Liver (tissue), 7 donors: ENCODE measurements at regions not wholly inside any gene's neighbourhood (a gene's known extent, or its start where the extent isn't known, plus 50 kb on each side); places are given as distances from the start of the nearest gene placed in this dataset.

Experiments
- DNase-seq: peaks from one replicate; pipeline ENCODE4 v3.0.0-alpha.2; 2017; ENCODE audit warnings: low spot score
- H3K27ac ChIP-seq, 2 donors: one replicate each; pipeline ENCODE4 v1.7.0; 2013; ENCODE audit warnings: inconsistent platforms in 2 of 2, low read length in 2 of 2, control low read depth in 1 of 2, low read depth in 1 of 2, mild to moderate bottlenecking in 1 of 2
- H3K27me3 ChIP-seq, 4 donors: one replicate each; pipeline versions ENCODE4 v1.6.1 to v1.7.0; 2013; ENCODE audit warnings: low read length in 3 of 4, inconsistent platforms in 1 of 4, mild to moderate bottlenecking in 1 of 4, moderate library complexity in 1 of 4; ENCODE audit not compliant: control insufficient read depth in 4 of 4, insufficient read depth in 4 of 4
- H3K36me3 ChIP-seq, 4 donors: one replicate each; pipeline versions ENCODE4 v1.6.1 to v1.7.0; 2013; ENCODE audit warnings: low read length in 3 of 4, mild to moderate bottlenecking in 3 of 4, low read depth in 1 of 4, moderate library complexity in 1 of 4; ENCODE audit not compliant: control insufficient read depth in 4 of 4, insufficient read depth in 3 of 4
- H3K4me1 ChIP-seq, 4 donors: one replicate each; pipeline versions ENCODE4 v1.6.1 to v1.7.0; 2013; ENCODE audit warnings: low read length in 3 of 4, mild to moderate bottlenecking in 3 of 4, moderate library complexity in 1 of 4; ENCODE audit not compliant: control insufficient read depth in 4 of 4, insufficient read depth in 4 of 4
- H3K4me3 ChIP-seq, 3 donors: one replicate each; pipeline versions ENCODE4 v1.6.1 to v1.7.0; 2013; ENCODE audit warnings: low read length in 3 of 3, control low read depth in 1 of 3, low read depth in 1 of 3, mild to moderate bottlenecking in 1 of 3
- H3K9ac ChIP-seq, 2 donors: one replicate each; pipeline ENCODE4 v1.7.0; 2013; ENCODE audit warnings: low read length in 2 of 2, mild to moderate bottlenecking in 2 of 2, moderate library complexity in 2 of 2, control low read depth in 1 of 2, low read depth in 1 of 2
- H3K9me3 ChIP-seq, 4 donors: one replicate each; pipeline versions ENCODE4 v1.6.1 to v1.7.0; 2013; ENCODE audit warnings: low read length in 3 of 4; ENCODE audit not compliant: control insufficient read depth in 4 of 4
- EGR1 ChIP-seq, 2 donors: IDR thresholded peaks; 2 replicates each; pipeline ENCODE4 v1.6.1; 2016 to 2018; ENCODE audit warnings: antibody characterized with exemption in 2 of 2, low read depth in 2 of 2
- FOXA1 ChIP-seq: IDR thresholded peaks from 2 replicates; pipeline ENCODE4 v1.6.1; 2016; ENCODE audit warnings: antibody characterized with exemption
- FOXA2 ChIP-seq: IDR thresholded peaks from 2 replicates; pipeline ENCODE4 v1.6.1; 2016; ENCODE audit warnings: antibody characterized with exemption
- GABPA ChIP-seq, 2 donors: IDR thresholded peaks in 1 of 2; conservative IDR thresholded peaks in 1 of 2; 2 replicates each; pipeline ENCODE4 v1.6.1; 2016; ENCODE audit warnings: antibody characterized with exemption in 2 of 2, mild to moderate bottlenecking in 1 of 2, moderate library complexity in 1 of 2
- HNF4A ChIP-seq, 2 donors: conservative IDR thresholded peaks; 2 replicates each; pipeline ENCODE4 v1.6.1; 2016; ENCODE audit warnings: antibody characterized with exemption in 2 of 2, mild to moderate bottlenecking in 2 of 2
- HNF4G ChIP-seq: IDR thresholded peaks from 2 replicates; pipeline ENCODE4 v1.6.1; 2016; ENCODE audit warnings: antibody characterized with exemption
- JUND ChIP-seq, 2 donors: IDR thresholded peaks; 2 replicates each; pipeline ENCODE4 v1.6.1; 2016; ENCODE audit warnings: antibody characterized with exemption in 2 of 2
- NR2F2 ChIP-seq: IDR thresholded peaks from 2 replicates; pipeline ENCODE4 v1.6.1; 2016; ENCODE audit warnings: antibody characterized with exemption
- RAD21 ChIP-seq, 2 donors: IDR thresholded peaks; 2 replicates each; pipeline ENCODE4 v1.6.1; 2016; ENCODE audit warnings: antibody characterized with exemption in 2 of 2, mild to moderate bottlenecking in 2 of 2
- RXRA ChIP-seq, 2 donors: IDR thresholded peaks; 2 replicates each; pipeline ENCODE4 v1.6.1; 2017 to 2018; ENCODE audit warnings: antibody characterized with exemption in 2 of 2, mild to moderate bottlenecking in 1 of 2
- SP1 ChIP-seq: IDR thresholded peaks from 2 replicates; pipeline ENCODE4 v1.6.1; 2018; ENCODE audit warnings: antibody characterized with exemption, mild to moderate bottlenecking
- TAF1 ChIP-seq: conservative IDR thresholded peaks from 2 replicates; pipeline ENCODE4 v1.6.1; 2016; ENCODE audit warnings: antibody characterized with exemption, mild to moderate bottlenecking
- YY1 ChIP-seq: IDR thresholded peaks from 2 replicates; pipeline ENCODE4 v1.6.1; 2016; ENCODE audit warnings: antibody characterized with exemption, mild to moderate bottlenecking
- WGBS: extraction: QIAGEN DNeasy Blood & Tissue Kit; methylation state at CpG from one replicate; pipeline ENCODE4 v1.1.7; 2013; 5-methylcytosine and 5-hydroxymethylcytosine counted together
- TF ChIP-seq, protein P1 (sequence below): IDR thresholded peaks from 2 replicates; pipeline ENCODE4 v1.6.1; 2016; ENCODE audit warnings: antibody characterized with exemption
- TF ChIP-seq, protein P2 (sequence below): IDR thresholded peaks from 2 replicates; pipeline ENCODE4 v1.6.1; 2016; ENCODE audit warnings: antibody characterized with exemption
- donor health status: healthy.
- donor health status: healthy.
- donor health status: healthy.
- donor health status: healthy.

DNA sequence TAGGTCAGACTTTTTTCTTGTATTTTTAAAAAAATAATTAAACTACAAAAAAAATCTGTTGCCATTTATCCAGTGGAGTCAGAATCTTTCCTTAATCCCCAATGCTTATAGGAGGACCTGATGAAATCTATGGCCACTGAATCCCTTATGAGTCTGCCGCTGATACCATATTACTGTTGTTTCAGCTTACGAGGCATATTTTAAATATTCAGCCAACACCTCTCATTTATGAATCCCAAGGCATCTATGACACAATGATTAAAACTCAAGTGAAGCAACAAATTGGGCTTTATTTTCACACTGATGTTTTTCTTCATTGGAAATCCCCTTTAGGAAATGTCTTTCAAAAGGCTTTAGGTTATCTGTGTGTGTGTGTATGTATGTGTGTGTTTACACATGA is 137.8 kb upstream of the PUDP start:
- Histone ChIP-seq H3K27ac (no peak overlapping the region), H3K27me3 (no peaks in the 10 kb centered on the region), H3K4me3 (no peak overlapping the region), H3K9ac (no peak overlapping the region), H3K9me3 (no peaks in the 10 kb centered on the region), H3K4me1 (no peaks in the 10 kb centered on the region), H3K36me3 (peaks cover 0 to 3% (median 0%) of the 10 kb centered on the region in 4 donors)
- WGBS, result 97% methylated on average over 2 of the region's 2 CpGs
- DNase-seq, result no peak
- TF ChIP-seq RAD21 (IDR thresholded peaks at IDR 0.05) (no peak), RXRA (IDR thresholded peaks at IDR 0.05) (no peak), TAF1 (no peak), GABPA (IDR thresholded peaks at IDR 0.05 in 1 of 2, conservative IDR thresholded peaks at IDR 0.05 in 1 of 2) (no peak), EGR1 (IDR thresholded peaks at IDR 0.05; ENCODE audit: low read depth in 2 of 2) (no peak), YY1 (no peak), FOXA1 (no peak), NR2F2 (no peak), HNF4A (conservative IDR thresholded peaks at IDR 0.05) (no peak), SP1 (no peak), JUND (IDR thresholded peaks at IDR 0.05) (no peak)

DNA sequence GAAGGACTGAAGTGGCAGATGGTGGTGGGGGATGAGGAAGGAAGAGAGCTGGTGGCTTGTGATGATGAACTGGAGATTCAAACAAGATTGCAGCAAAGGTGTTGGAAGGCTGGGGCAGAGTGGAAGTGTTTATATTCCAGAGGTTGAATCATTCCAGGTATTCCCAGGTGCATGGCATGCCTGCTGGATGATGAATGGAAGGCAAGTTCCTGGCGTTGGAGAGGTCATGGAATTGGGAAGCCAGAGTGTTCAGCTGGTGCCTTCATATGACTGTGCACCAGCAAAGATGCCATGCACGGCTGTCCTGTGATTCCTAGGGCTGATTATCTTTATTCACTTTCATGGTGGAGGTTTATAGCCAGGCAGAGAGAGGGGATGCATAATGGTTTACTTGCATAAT is 135.8 kb upstream of the PUDP start:
- DNase-seq, result no peak
- no peak overlapping the region for H3K27ac ChIP-seq
- H3K27me3 ChIP-seq, result no peaks in the 10 kb centered on the region
- peaks cover 0 to 3% (median 0%) of the 10 kb centered on the region in 4 donors for H3K36me3 ChIP-seq
- H3K4me1 ChIP-seq, result no peaks in the 10 kb centered on the region
- WGBS, result 88% methylated on average over 2 of the region's 2 CpGs
- H3K9me3 ChIP-seq, result no peaks in the 10 kb centered on the region
- no peak overlapping the region for H3K9ac ChIP-seq
- TF ChIP-seq YY1 (no peak), GABPA (IDR thresholded peaks at IDR 0.05 in 1 of 2, conservative IDR thresholded peaks at IDR 0.05 in 1 of 2) (no peak)
- TF ChIP-seq, protein P1, sequence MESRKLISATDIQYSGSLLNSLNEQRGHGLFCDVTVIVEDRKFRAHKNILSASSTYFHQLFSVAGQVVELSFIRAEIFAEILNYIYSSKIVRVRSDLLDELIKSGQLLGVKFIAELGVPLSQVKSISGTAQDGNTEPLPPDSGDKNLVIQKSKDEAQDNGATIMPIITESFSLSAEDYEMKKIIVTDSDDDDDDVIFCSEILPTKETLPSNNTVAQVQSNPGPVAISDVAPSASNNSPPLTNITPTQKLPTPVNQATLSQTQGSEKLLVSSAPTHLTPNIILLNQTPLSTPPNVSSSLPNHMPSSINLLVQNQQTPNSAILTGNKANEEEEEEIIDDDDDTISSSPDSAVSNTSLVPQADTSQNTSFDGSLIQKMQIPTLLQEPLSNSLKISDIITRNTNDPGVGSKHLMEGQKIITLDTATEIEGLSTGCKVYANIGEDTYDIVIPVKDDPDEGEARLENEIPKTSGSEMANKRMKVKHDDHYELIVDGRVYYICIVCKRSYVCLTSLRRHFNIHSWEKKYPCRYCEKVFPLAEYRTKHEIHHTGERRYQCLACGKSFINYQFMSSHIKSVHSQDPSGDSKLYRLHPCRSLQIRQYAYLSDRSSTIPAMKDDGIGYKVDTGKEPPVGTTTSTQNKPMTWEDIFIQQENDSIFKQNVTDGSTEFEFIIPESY, result no peak
- TF ChIP-seq, protein P2, sequence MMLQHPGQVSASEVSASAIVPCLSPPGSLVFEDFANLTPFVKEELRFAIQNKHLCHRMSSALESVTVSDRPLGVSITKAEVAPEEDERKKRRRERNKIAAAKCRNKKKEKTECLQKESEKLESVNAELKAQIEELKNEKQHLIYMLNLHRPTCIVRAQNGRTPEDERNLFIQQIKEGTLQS, result no peak
- H3K4me3 ChIP-seq, result no peak overlapping the region

DNA sequence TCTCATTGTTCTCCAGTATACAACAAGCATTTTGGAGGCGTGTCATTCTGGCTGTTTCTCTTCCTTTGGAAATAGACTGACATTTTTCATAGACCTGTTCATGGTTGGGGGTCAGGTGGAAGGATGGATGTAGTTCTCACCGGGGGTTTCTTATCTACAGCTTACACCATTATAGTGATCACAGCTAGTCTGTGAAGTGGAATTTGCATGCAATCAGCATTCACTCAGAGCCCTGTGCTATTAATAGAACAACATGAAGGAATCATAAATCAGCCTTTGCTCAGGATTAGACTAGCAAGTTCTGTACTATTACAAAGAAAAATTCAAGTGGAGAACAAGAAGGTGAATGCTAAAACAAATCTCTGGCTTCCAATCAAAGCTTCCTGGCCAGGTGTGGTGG is 132.6 kb upstream of the PUDP start:
- Histone ChIP-seq H3K9me3 (no peaks in the 10 kb centered on the region), H3K36me3 (peaks cover 0 to 3% (median 0%) of the 10 kb centered on the region in 4 donors), H3K4me3 (no peak overlapping the region), H3K27me3 (no peaks in the 10 kb centered on the region), H3K9ac (no peak overlapping the region), H3K27ac (no peak overlapping the region), H3K4me1 (no peaks in the 10 kb centered on the region)
- 68% methylated on average over 2 of the region's 2 CpGs for WGBS
- no peak for DNase-seq
- TF ChIP-seq FOXA1 (no peak), TAF1 (no peak), FOXA2 (no peak), RXRA (IDR thresholded peaks at IDR 0.05) (no peak), HNF4G (no peak), JUND (IDR thresholded peaks at IDR 0.05) (no peak), GABPA (IDR thresholded peaks at IDR 0.05 in 1 of 2, conservative IDR thresholded peaks at IDR 0.05 in 1 of 2) (no peak)
